ENCODE measurements at regions not wholly inside any gene's neighbourhood (a gene's known extent, or its start where the extent isn't known, plus 50 kb on each side); places are given as distances from the start of the nearest gene placed in this dataset.

- H3K9me3 ChIP-seq (ENCODE audit: control insufficient read depth, insufficient read depth, low read length), result no peaks in the 10 kb centered on the region
- TF ChIP-seq CTCF (IDR thresholded peaks at IDR 0.05; ENCODE audit: low read depth, low read length, poor library complexity, severe bottlenecking) (no peak), EZH2phosphoT487 (IDR thresholded peaks at IDR 0.05; ENCODE audit: borderline replicate concordance, low read length) (no peak)
- no peak overlapping the region for H3K4me2 ChIP-seq (ENCODE audit: low read length)
- no peaks in the 10 kb centered on the region for H3K9me2 ChIP-seq (replicated peaks; ENCODE audit: control insufficient read depth, low read length)
- H3K36me3 ChIP-seq (ENCODE audit: control insufficient read depth, low read length), result no peaks in the 10 kb centered on the region
- no peaks in the 10 kb centered on the region for H3K79me2 ChIP-seq (ENCODE audit: control insufficient read depth, low read length)
- no peak overlapping the region for H3K4me3 ChIP-seq (ENCODE audit: low read length)
- H3F3A ChIP-seq (ENCODE audit: control insufficient read depth, insufficient read depth), result no peaks in the 10 kb centered on the region
- no peaks in the 10 kb centered on the region for H3K27me3 ChIP-seq (ENCODE audit: control insufficient read depth, low read length)
- H4K20me1 ChIP-seq (ENCODE audit: control insufficient read depth, insufficient read depth, low read depth, low read length), result no peaks in the 10 kb centered on the region
- no peaks in the 10 kb centered on the region for H3K4me1 ChIP-seq (ENCODE audit: control insufficient read depth, low read length)
- no peak overlapping the region for H3K27ac ChIP-seq (ENCODE audit: low read depth, low read length)
Observed at GRCh38 chr6:22917344-22917743, 348.0 kb downstream of the HDGFL1 start.

GRCh38 chr6:22921828-22922227, 352.5 kb downstream of the HDGFL1 start:
- no peaks in the 10 kb centered on the region for H3K9me2 ChIP-seq (replicated peaks; ENCODE audit: control insufficient read depth, low read length)
- no peaks in the 10 kb centered on the region for H3K9me3 ChIP-seq (ENCODE audit: control insufficient read depth, insufficient read depth, low read length)
- no peaks in the 10 kb centered on the region for H3F3A ChIP-seq (ENCODE audit: control insufficient read depth, insufficient read depth)
- H3K4me2 ChIP-seq (ENCODE audit: low read length), result no peak overlapping the region
- H3K4me1 ChIP-seq (ENCODE audit: control insufficient read depth, low read length), result no peaks in the 10 kb centered on the region
- no peaks in the 10 kb centered on the region for H3K79me2 ChIP-seq (ENCODE audit: control insufficient read depth, low read length)
- H3K36me3 ChIP-seq (ENCODE audit: control insufficient read depth, low read length), result no peaks in the 10 kb centered on the region
- H3K27ac ChIP-seq (ENCODE audit: low read depth, low read length), result no peak overlapping the region
- H3K4me3 ChIP-seq (ENCODE audit: low read length), result no peak overlapping the region
- TF ChIP-seq EZH2phosphoT487 (IDR thresholded peaks at IDR 0.05; ENCODE audit: borderline replicate concordance, low read length), result no peak
- no peak for TF ChIP-seq CTCF (IDR thresholded peaks at IDR 0.05; ENCODE audit: low read depth, low read length, poor library complexity, severe bottlenecking)
- H4K20me1 ChIP-seq (ENCODE audit: control insufficient read depth, insufficient read depth, low read depth, low read length), result no peaks in the 10 kb centered on the region
- H3K27me3 ChIP-seq (ENCODE audit: control insufficient read depth, low read length), result no peaks in the 10 kb centered on the region

GRCh38 chr6:22925304-22925835, 356.0 kb downstream of the HDGFL1 start:
- Histone ChIP-seq H3K36me3 (ENCODE audit: control insufficient read depth, low read length) (no peaks in the 10 kb centered on the region), H3K9me3 (ENCODE audit: control insufficient read depth, insufficient read depth, low read length) (no peaks in the 10 kb centered on the region), H3K4me3 (ENCODE audit: low read length) (no peak overlapping the region), H3K27ac (ENCODE audit: low read depth, low read length) (no peak overlapping the region), H4K20me1 (ENCODE audit: control insufficient read depth, insufficient read depth, low read depth, low read length) (no peaks in the 10 kb centered on the region), H3K4me1 (ENCODE audit: control insufficient read depth, low read length) (no peaks in the 10 kb centered on the region), H3K27me3 (ENCODE audit: control insufficient read depth, low read length) (no peaks in the 10 kb centered on the region), H3K79me2 (ENCODE audit: control insufficient read depth, low read length) (no peaks in the 10 kb centered on the region), H3K9me2 (replicated peaks; ENCODE audit: control insufficient read depth, low read length) (no peaks in the 10 kb centered on the region), H3K4me2 (ENCODE audit: low read length) (no peak overlapping the region), H3F3A (ENCODE audit: control insufficient read depth, insufficient read depth) (no peaks in the 10 kb centered on the region)
- TF ChIP-seq EZH2phosphoT487 (IDR thresholded peaks at IDR 0.05; ENCODE audit: borderline replicate concordance, low read length) (no peak), CTCF (IDR thresholded peaks at IDR 0.05; ENCODE audit: low read depth, low read length, poor library complexity, severe bottlenecking) (no peak)

All from DOHH2 (cell line).